ENCODE measurements at regions not wholly inside any gene's neighbourhood (a gene's known extent, or its start where the extent isn't known, plus 50 kb on each side); places are given as distances from the start of the nearest gene placed in this dataset.

- peaks cover 15% of the 10 kb centered on the region for H3K27me3 Mint-ChIP-seq (ENCODE audit: low read depth, poor library complexity)
- peaks cover 4% of the 10 kb centered on the region for H3K9me3 Mint-ChIP-seq
- no peak overlapping the region for H3K4me3 Mint-ChIP-seq
- no peak for DNase-seq
- H3K27ac Mint-ChIP-seq, result no peak overlapping the region
- H3K4me1 Mint-ChIP-seq, result peaks cover 29% of the 10 kb centered on the region
- no peaks in the 10 kb centered on the region for H3K36me3 Mint-ChIP-seq (ENCODE audit: low read depth)
- no peak for TF ChIP-seq CTCF (IDR thresholded peaks at IDR 0.05)
Measured at GRCh38 chrX:859329-859728, 228.7 kb downstream of the SHOX start.

DNA sequence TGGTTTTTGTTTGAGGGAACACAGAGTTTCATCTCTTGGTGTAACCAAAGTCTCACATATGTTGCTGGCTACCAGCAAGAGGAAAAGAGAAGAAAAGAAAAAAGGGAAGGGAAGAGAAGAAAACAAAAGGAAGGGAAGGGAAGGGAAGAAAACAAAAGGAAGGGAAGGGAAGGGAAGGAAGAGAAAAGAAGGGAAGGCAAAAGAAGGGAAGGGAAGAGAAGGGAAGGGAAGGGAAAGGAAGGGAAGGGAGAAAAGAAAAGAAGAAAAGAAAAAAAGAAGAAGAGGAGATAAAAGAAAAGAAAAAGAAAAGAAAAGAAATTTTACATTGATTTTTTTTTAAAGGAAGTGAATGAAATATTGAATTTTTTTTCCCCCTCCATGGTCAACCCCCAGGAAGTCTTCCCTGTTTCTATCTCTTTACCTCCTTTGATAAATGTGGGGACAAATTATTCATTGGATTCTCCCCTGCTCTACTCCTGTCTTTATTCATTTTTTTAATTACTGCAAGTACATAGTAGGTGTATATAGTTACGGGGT is 228.0 kb downstream of the SHOX start:
- TF ChIP-seq CTCF (IDR thresholded peaks at IDR 0.05), result no peak
- Mint-ChIP-seq H3K27ac (no peak overlapping the region), H3K36me3 (ENCODE audit: low read depth) (no peaks in the 10 kb centered on the region), H3K9me3 (peaks cover 4% of the 10 kb centered on the region), H3K4me1 (peaks cover 23% of the 10 kb centered on the region), H3K4me3 (no peak overlapping the region), H3K27me3 (ENCODE audit: low read depth, poor library complexity) (peaks cover 21% of the 10 kb centered on the region)
- DNase-seq, result no peak

GRCh38 chrX:857376-857775 is 226.8 kb downstream of the SHOX start:
- no peak for TF ChIP-seq CTCF (IDR thresholded peaks at IDR 0.05)
- no peak for DNase-seq
- Mint-ChIP-seq H3K36me3 (ENCODE audit: low read depth) (no peaks in the 10 kb centered on the region), H3K9me3 (peaks cover 4% of the 10 kb centered on the region), H3K27me3 (ENCODE audit: low read depth, poor library complexity) (peaks cover 23% of the 10 kb centered on the region), H3K27ac (peak overlapping the region; percentile 9), H3K4me3 (no peak overlapping the region), H3K4me1 (peaks cover 23% of the 10 kb centered on the region)

- Mint-ChIP-seq H3K27ac (peak overlapping the region; percentile 9), H3K4me3 (no peak overlapping the region), H3K36me3 (ENCODE audit: low read depth) (no peaks in the 10 kb centered on the region), H3K4me1 (peaks cover 17% of the 10 kb centered on the region), H3K27me3 (ENCODE audit: low read depth, poor library complexity) (peaks cover 23% of the 10 kb centered on the region), H3K9me3 (peaks cover 4% of the 10 kb centered on the region)
- DNase-seq, result no peak
- no peak for TF ChIP-seq CTCF (IDR thresholded peaks at IDR 0.05)
Measured at GRCh38 chrX:856566-857290, 226.1 kb downstream of the SHOX start.

GRCh38 chrX:853304-853703 is 222.7 kb downstream of the SHOX start:
- Mint-ChIP-seq H3K27me3 (ENCODE audit: low read depth, poor library complexity) (peaks cover 26% of the 10 kb centered on the region), H3K27ac (no peak overlapping the region), H3K4me1 (peaks cover 46% of the 10 kb centered on the region), H3K36me3 (ENCODE audit: low read depth) (no peaks in the 10 kb centered on the region), H3K4me3 (no peak overlapping the region), H3K9me3 (no peaks in the 10 kb centered on the region)
- DNase-seq, result no peak
- no peak for TF ChIP-seq CTCF (IDR thresholded peaks at IDR 0.05)

GRCh38 chrX:850471-850916 is 219.9 kb downstream of the SHOX start:
- Mint-ChIP-seq H3K27ac (peak overlapping the region; percentile 57), H3K36me3 (ENCODE audit: low read depth) (no peaks in the 10 kb centered on the region), H3K4me1 (peaks cover 51% of the 10 kb centered on the region), H3K27me3 (ENCODE audit: low read depth, poor library complexity) (peaks cover 23% of the 10 kb centered on the region), H3K9me3 (no peaks in the 10 kb centered on the region), H3K4me3 (peak overlapping the region; percentile 43)
- TF ChIP-seq CTCF (IDR thresholded peaks at IDR 0.05), result no peak
- DNase-seq, result no peak
